GM19239 (cell line): ENCODE measurements at regions not wholly inside any gene's neighbourhood (a gene's known extent, or its start where the extent isn't known, plus 50 kb on each side); places are given as distances from the start of the nearest gene placed in this dataset.

ENCODE experiments used
- DNase-seq: peaks from one replicate; pipeline ENCODE4 v3.0.0; 2011; ENCODE audit warnings: low spot score; ENCODE audit not compliant: insufficient read length
- FAIRE-seq: peaks from 2 replicates; lab custom pipeline; 2011; peaks lifted over from hg19 to GRCh38; lab: Jason Lieb, UNC

GRCh38 chr13:90766386-90766902 lies 581.0 kb upstream of the MIR17HG start:
- no peak for DNase-seq
- FAIRE-seq, result no peak

GRCh38 chr13:90768116-90768515 lies 579.4 kb upstream of the MIR17HG start:
- no peak for DNase-seq
- FAIRE-seq, result no peak

- DNase-seq, result no peak
- FAIRE-seq, result no peak
Observed at GRCh38 chr13:90769387-90769786, 578.1 kb upstream of the MIR17HG start.

GRCh38 chr13:90770334-90770733 lies 577.2 kb upstream of the MIR17HG start:
- DNase-seq, result no peak
- no peak for FAIRE-seq

- DNase-seq (no peak), FAIRE-seq (no peak)
Observed at GRCh38 chr13:90773681-90774080, 573.8 kb upstream of the MIR17HG start.

GRCh38 chr13:90776051-90776748 lies 571.3 kb upstream of the MIR17HG start:
- FAIRE-seq (no peak), DNase-seq (no peak)

GRCh38 chr13:90783273-90783672 lies 564.2 kb upstream of the MIR17HG start:
- DNase-seq, result no peak
- no peak for FAIRE-seq

GRCh38 chr13:90787007-90787406 lies 560.5 kb upstream of the MIR17HG start:
- DNase-seq (no peak), FAIRE-seq (no peak)

- no peak for FAIRE-seq
- no peak for DNase-seq
Observed at GRCh38 chr13:90792335-90792734, 555.2 kb upstream of the MIR17HG start.

- DNase-seq, result no peak
- FAIRE-seq, result no peak
Observed at GRCh38 chr13:90793261-90793820, 554.1 kb upstream of the MIR17HG start.

GRCh38 chr13:90796474-90796873 lies 551.0 kb upstream of the MIR17HG start:
- no peak for DNase-seq
- FAIRE-seq, result no peak

GRCh38 chr13:90797335-90797734 lies 550.2 kb upstream of the MIR17HG start:
- FAIRE-seq, result no peak
- DNase-seq, result no peak

- FAIRE-seq (no peak), DNase-seq (no peak)
Observed at GRCh38 chr13:90798381-90798780, 549.1 kb upstream of the MIR17HG start.

- FAIRE-seq, result no peak
Observed at GRCh38 chr13:90800082-90800746, 547.3 kb upstream of the MIR17HG start.

GRCh38 chr13:90801621-90802020 lies 545.9 kb upstream of the MIR17HG start:
- FAIRE-seq, result no peak
- DNase-seq, result no peak

More at GRCh38 chr13:90800082-90800746, 547.3 kb upstream of the MIR17HG start:
- DNase-seq, result no peak

- FAIRE-seq (no peak), DNase-seq (no peak)
Observed at GRCh38 chr13:90803210-90803609, 544.3 kb upstream of the MIR17HG start.

GRCh38 chr13:90806016-90806615 lies 541.4 kb upstream of the MIR17HG start:
- FAIRE-seq (no peak), DNase-seq (no peak)

- FAIRE-seq (no peak), DNase-seq (no peak)
Observed at GRCh38 chr13:90806892-90807291, 540.6 kb upstream of the MIR17HG start.

GRCh38 chr13:90808838-90809237 lies 538.6 kb upstream of the MIR17HG start:
- DNase-seq (no peak), FAIRE-seq (no peak)

GRCh38 chr13:90824032-90824431 lies 523.5 kb upstream of the MIR17HG start:
- no peak for DNase-seq
- no peak for FAIRE-seq

- FAIRE-seq, result no peak
- no peak for DNase-seq
Observed at GRCh38 chr13:90826688-90827087, 520.8 kb upstream of the MIR17HG start.
